ENCODE measurements at regions not wholly inside any gene's neighbourhood (a gene's known extent, or its start where the extent isn't known, plus 50 kb on each side); places are given as distances from the start of the nearest gene placed in this dataset.

GRCh38 chr6:22081709-22082108, 215.1 kb downstream of the PRL start:
- TF ChIP-seq RAD21 (IDR thresholded peaks at IDR 0.05; ENCODE audit: low read depth), result no peak
- TF ChIP-seq REST (IDR thresholded peaks at IDR 0.05; ENCODE audit: low read depth), result no peak
- TF ChIP-seq ZBTB7A (IDR thresholded peaks at IDR 0.05; ENCODE audit: low read depth), result no peak
- no peak for TF ChIP-seq EP300 (IDR thresholded peaks at IDR 0.05; ENCODE audit: borderline replicate concordance)
- TF ChIP-seq MAX (IDR thresholded peaks at IDR 0.05), result no peak
- no peak for TF ChIP-seq USF1 (IDR thresholded peaks at IDR 0.05)
